ENCODE measurements at regions not wholly inside any gene's neighbourhood (a gene's known extent, or its start where the extent isn't known, plus 50 kb on each side); places are given as distances from the start of the nearest gene placed in this dataset.

GRCh38 chrX:85666471-85666870 lies 287.0 kb upstream of the POF1B start:
- TF ChIP-seq CTCF (IDR thresholded peaks at IDR 0.05), result no peak
- TF ChIP-seq POLR2A (IDR thresholded peaks at IDR 0.05), result no peak
- TF ChIP-seq EP300 (IDR thresholded peaks at IDR 0.05), result no peak
